Nephron progenitor cell (in vitro differentiated cells): ENCODE measurements at regions not wholly inside any gene's neighbourhood (a gene's known extent, or its start where the extent isn't known, plus 50 kb on each side); places are given as distances from the start of the nearest gene placed in this dataset.

Experiments
- DNase-seq: peaks from one replicate; pipeline ENCODE4 v3.0.0; 2021
- H3K27ac Mint-ChIP-seq: 2 replicates; pipeline ENCODE4 v1.8.0; 2021; ENCODE audit warnings: mild to moderate bottlenecking, moderate library complexity, mixed read lengths
- H3K27me3 Mint-ChIP-seq: 2 replicates; pipeline ENCODE4 v1.8.0; 2021; ENCODE audit warnings: mild to moderate bottlenecking, low read depth, mixed read lengths; ENCODE audit not compliant: poor library complexity
- H3K36me3 Mint-ChIP-seq: 2 replicates; pipeline ENCODE4 v1.8.0; 2021; ENCODE audit warnings: low read depth, mixed read lengths
- H3K4me1 Mint-ChIP-seq: 2 replicates; pipeline ENCODE4 v1.8.0; 2021; ENCODE audit warnings: mixed read lengths
- H3K4me3 Mint-ChIP-seq: 2 replicates; pipeline ENCODE4 v1.8.0; 2021; ENCODE audit warnings: mild to moderate bottlenecking, moderate library complexity, mixed read lengths
- H3K9me3 Mint-ChIP-seq: 2 replicates; pipeline ENCODE4 v1.8.0; 2021; ENCODE audit warnings: mild to moderate bottlenecking, moderate library complexity, mixed read lengths
- CTCF ChIP-seq: fragments of 200-600 bp; sonication (generic); IDR thresholded peaks from 2 replicates; pipeline ENCODE4 v1.5.0; 2021; ENCODE audit warnings: antibody characterized with exemption

- peaks cover 3% of the 10 kb centered on the region for H3K9me3 Mint-ChIP-seq
- DNase-seq: no peak
- TF ChIP-seq CTCF: no peak
- no peaks in the 10 kb centered on the region for H3K36me3 Mint-ChIP-seq
- H3K4me3 Mint-ChIP-seq: no peak overlapping the region
- H3K27me3 Mint-ChIP-seq: peaks cover 2% of the 10 kb centered on the region
- peaks cover 41% of the 10 kb centered on the region for H3K4me1 Mint-ChIP-seq
- no peak overlapping the region for H3K27ac Mint-ChIP-seq
These were observed 187.3 kb upstream of the ATP11B start for GRCh38 chr3:182605882-182606611.

- H3K9me3 Mint-ChIP-seq: peaks cover 1% of the 10 kb centered on the region
- no peaks in the 10 kb centered on the region for H3K27me3 Mint-ChIP-seq
- H3K4me1 Mint-ChIP-seq: peaks cover 36% of the 10 kb centered on the region
- TF ChIP-seq CTCF: no peak
- no peaks in the 10 kb centered on the region for H3K36me3 Mint-ChIP-seq
- DNase-seq: no peak
- no peak overlapping the region for H3K27ac Mint-ChIP-seq
- no peak overlapping the region for H3K4me3 Mint-ChIP-seq
These were observed 186.3 kb upstream of the ATP11B start for GRCh38 chr3:182606905-182607504.

- Mint-ChIP-seq H3K9me3 (no peaks in the 10 kb centered on the region), H3K4me1 (peaks cover 36% of the 10 kb centered on the region), H3K4me3 (no peak overlapping the region), H3K27ac (no peak overlapping the region), H3K27me3 (no peaks in the 10 kb centered on the region), H3K36me3 (no peaks in the 10 kb centered on the region)
- no peak for TF ChIP-seq CTCF
- no peak for DNase-seq
These were observed 184.5 kb upstream of the ATP11B start for GRCh38 chr3:182608832-182609231.

GRCh38 chr3:182609575-182610156, 183.6 kb upstream of the ATP11B start:
- H3K36me3 Mint-ChIP-seq: no peaks in the 10 kb centered on the region
- TF ChIP-seq CTCF: no peak
- peaks cover 36% of the 10 kb centered on the region for H3K4me1 Mint-ChIP-seq
- H3K27me3 Mint-ChIP-seq: no peaks in the 10 kb centered on the region
- no peak for DNase-seq
- H3K9me3 Mint-ChIP-seq: no peaks in the 10 kb centered on the region
- H3K27ac Mint-ChIP-seq: no peak overlapping the region
- H3K4me3 Mint-ChIP-seq: no peak overlapping the region

GRCh38 chr3:182612332-182612731, 181.0 kb upstream of the ATP11B start:
- DNase-seq: no peak
- Mint-ChIP-seq H3K27ac (no peak overlapping the region), H3K4me3 (no peak overlapping the region), H3K9me3 (no peaks in the 10 kb centered on the region), H3K36me3 (no peaks in the 10 kb centered on the region), H3K4me1 (peaks cover 39% of the 10 kb centered on the region), H3K27me3 (no peaks in the 10 kb centered on the region)
- TF ChIP-seq CTCF: no peak
